ENCODE measurements at regions not wholly inside any gene's neighbourhood (a gene's known extent, or its start where the extent isn't known, plus 50 kb on each side); places are given as distances from the start of the nearest gene placed in this dataset.

GRCh38 chr5:134463176-134463720 lies 51.6 kb upstream of the CDKN2AIPNL start:
- no peaks in the 10 kb centered on the region for H3K36me3 ChIP-seq (ENCODE audit: control insufficient read depth, insufficient read depth, low read length)
- Mint-ChIP-seq H3K27me3 (no peaks in the 10 kb centered on the region), H3K9me3 (peaks cover 0 to 2% (median 0%) of the 10 kb centered on the region in 7 donors), H3K4me3 (peak overlapping the region in 1 of 4 donors; percentile 41), H3K27ac (peak overlapping the region in 2 of 3 donors; percentile 62 to 64), H3K4me1 (peaks cover 0 to 18% (median 4%) of the 10 kb centered on the region in 4 donors), H3K36me3 (no peaks in the 10 kb centered on the region)
- no peak overlapping the region for H3K27ac ChIP-seq (ENCODE audit: insufficient read depth, low read length, poor library complexity, severe bottlenecking)
- ATAC-seq (ENCODE audit: low read depth in 2 of 2) = no peak
- H3K4me1 ChIP-seq (ENCODE audit: control insufficient read depth, insufficient read depth, low read length, poor library complexity, severe bottlenecking) = peaks cover 15% of the 10 kb centered on the region
- no peak overlapping the region for H3K4me3 ChIP-seq (ENCODE audit: low read depth, low read length)
- H3K9me3 ChIP-seq (ENCODE audit: control insufficient read depth in 2 of 2, low read length in 2 of 2) = no peaks in the 10 kb centered on the region
- no peaks in the 10 kb centered on the region for H3K27me3 ChIP-seq (ENCODE audit: control insufficient read depth, insufficient read depth, low read length)
- DNase-seq = no peak

GRCh38 chr5:134462761-134463160 lies 51.1 kb upstream of the CDKN2AIPNL start:
- Mint-ChIP-seq H3K9me3 (peaks cover 0 to 2% (median 0%) of the 10 kb centered on the region in 7 donors), H3K4me1 (peaks cover 0 to 17% (median 4%) of the 10 kb centered on the region in 4 donors), H3K36me3 (no peaks in the 10 kb centered on the region), H3K4me3 (peak overlapping the region in 1 of 4 donors; percentile 32), H3K27me3 (no peaks in the 10 kb centered on the region), H3K27ac (no peak overlapping the region)
- Histone ChIP-seq H3K36me3 (ENCODE audit: control insufficient read depth, insufficient read depth, low read length) (no peaks in the 10 kb centered on the region), H3K4me1 (ENCODE audit: control insufficient read depth, insufficient read depth, low read length, poor library complexity, severe bottlenecking) (peaks cover 15% of the 10 kb centered on the region), H3K4me3 (ENCODE audit: low read depth, low read length) (no peak overlapping the region), H3K9me3 (ENCODE audit: control insufficient read depth in 2 of 2, low read length in 2 of 2) (no peaks in the 10 kb centered on the region), H3K27me3 (ENCODE audit: control insufficient read depth, insufficient read depth, low read length) (no peaks in the 10 kb centered on the region), H3K27ac (ENCODE audit: insufficient read depth, low read length, poor library complexity, severe bottlenecking) (no peak overlapping the region)
- DNase-seq (no peak), ATAC-seq (ENCODE audit: low read depth in 2 of 2) (no peak)

GRCh38 chr5:134462047-134462575 lies 50.4 kb upstream of the CDKN2AIPNL start:
- ATAC-seq (ENCODE audit: low read depth in 2 of 2) = no peak
- Histone ChIP-seq H3K4me3 (ENCODE audit: low read depth, low read length) (no peak overlapping the region), H3K27me3 (ENCODE audit: control insufficient read depth, insufficient read depth, low read length) (no peaks in the 10 kb centered on the region), H3K36me3 (ENCODE audit: control insufficient read depth, insufficient read depth, low read length) (no peaks in the 10 kb centered on the region), H3K9me3 (ENCODE audit: control insufficient read depth in 2 of 2, low read length in 2 of 2) (no peaks in the 10 kb centered on the region), H3K4me1 (ENCODE audit: control insufficient read depth, insufficient read depth, low read length, poor library complexity, severe bottlenecking) (peaks cover 15% of the 10 kb centered on the region), H3K27ac (ENCODE audit: insufficient read depth, low read length, poor library complexity, severe bottlenecking) (no peak overlapping the region)
- H3K36me3 Mint-ChIP-seq = no peaks in the 10 kb centered on the region
- peaks cover 0 to 1% (median 0%) of the 10 kb centered on the region in 7 donors for H3K9me3 Mint-ChIP-seq
- no peak overlapping the region for H3K27ac Mint-ChIP-seq
- H3K4me3 Mint-ChIP-seq = peak overlapping the region in 1 of 4 donors; percentile 32
- H3K4me1 Mint-ChIP-seq = peaks cover 0 to 11% (median 4%) of the 10 kb centered on the region in 4 donors
- DNase-seq = no peak
- H3K27me3 Mint-ChIP-seq = peaks cover 4% of the 10 kb centered on the region
